SH-SY5Y (cell line): ENCODE measurements at regions not wholly inside any gene's neighbourhood (a gene's known extent, or its start where the extent isn't known, plus 50 kb on each side); places are given as distances from the start of the nearest gene placed in this dataset.

Experiments used
- GATA2 ChIP-seq: IDR thresholded peaks from 2 replicates; pipeline ENCODE4 v1.6.1; 2011; ENCODE audit warnings: mild to moderate bottlenecking, low read depth, low read length
- GATA3 ChIP-seq: IDR thresholded peaks from 2 replicates; pipeline ENCODE4 v1.6.1; 2011; ENCODE audit warnings: low read depth, mild to moderate bottlenecking, low read length, moderate library complexity

- TF ChIP-seq GATA3: no peak
- TF ChIP-seq GATA2: no peak
These were observed 898.4 kb downstream of the PDCD6IP start for GRCh38 chr3:34696831-34697230.
